ENCODE measurements at regions not wholly inside any gene's neighbourhood (a gene's known extent, or its start where the extent isn't known, plus 50 kb on each side); places are given as distances from the start of the nearest gene placed in this dataset.
"Not testable (repeated sequence)": the region's sequence is repeated elsewhere in the genome, so short reads cannot be mapped to it uniquely, and the experiment has no call there.

GRCh38 chr2:242040681-242041080 lies 171.2 kb downstream of the RTP5 start:
- Histone ChIP-seq H3K36me3 (ENCODE audit: insufficient read depth, low read length) (no peaks in the 10 kb centered on the region), H3K4me3 (ENCODE audit: low read length) (no peak overlapping the region), H3K27me3 (ENCODE audit: insufficient read depth, low read length) (peaks cover 7% of the 10 kb centered on the region)

GRCh38 chr2:242041816-242042215 lies 172.3 kb downstream of the RTP5 start:
- no peak overlapping the region for H3K4me3 ChIP-seq (ENCODE audit: low read length)
- no peaks in the 10 kb centered on the region for H3K36me3 ChIP-seq (ENCODE audit: insufficient read depth, low read length)
- H3K4me1 ChIP-seq (ENCODE audit: insufficient read depth, low read length) = no peaks in the 10 kb centered on the region
- no peak overlapping the region for H2AFZ ChIP-seq (ENCODE audit: low read depth, low read length)
- H3K27me3 ChIP-seq (ENCODE audit: insufficient read depth, low read length) = no peaks in the 10 kb centered on the region
- no peaks in the 10 kb centered on the region for H3K9me3 ChIP-seq (ENCODE audit: low read length)

More at GRCh38 chr2:242040681-242041080, 171.2 kb downstream of the RTP5 start:
- H3K4me1 ChIP-seq (ENCODE audit: insufficient read depth, low read length) = no peaks in the 10 kb centered on the region
- H3K9me3 ChIP-seq (ENCODE audit: low read length) = no peaks in the 10 kb centered on the region
- no peak overlapping the region for H2AFZ ChIP-seq (ENCODE audit: low read depth, low read length)

GRCh38 chr2:242043538-242044312 lies 174.2 kb downstream of the RTP5 start:
- Histone ChIP-seq H3K4me1 (ENCODE audit: insufficient read depth, low read length) (no peaks in the 10 kb centered on the region), H3K9me3 (ENCODE audit: low read length) (no peaks in the 10 kb centered on the region), H2AFZ (ENCODE audit: low read depth, low read length) (no peak overlapping the region), H3K36me3 (ENCODE audit: insufficient read depth, low read length) (no peaks in the 10 kb centered on the region), H3K27me3 (ENCODE audit: insufficient read depth, low read length) (no peaks in the 10 kb centered on the region), H3K4me3 (ENCODE audit: low read length) (no peak overlapping the region)

- no peaks in the 10 kb centered on the region for H3K9me3 ChIP-seq (ENCODE audit: low read length)
- H3K4me1 ChIP-seq (ENCODE audit: insufficient read depth, low read length) = no peaks in the 10 kb centered on the region
- no peak overlapping the region for H3K4me3 ChIP-seq (ENCODE audit: low read length)
- no peaks in the 10 kb centered on the region for H3K36me3 ChIP-seq (ENCODE audit: insufficient read depth, low read length)
- H2AFZ ChIP-seq (ENCODE audit: low read depth, low read length) = no peak overlapping the region
- no peaks in the 10 kb centered on the region for H3K27me3 ChIP-seq (ENCODE audit: insufficient read depth, low read length)
Measured at GRCh38 chr2:242044313-242044590, 174.7 kb downstream of the RTP5 start.

- not testable (repeated sequence) for H3K4me1 ChIP-seq (ENCODE audit: insufficient read depth, low read length); H3K27me3 ChIP-seq (ENCODE audit: insufficient read depth, low read length); H3K4me3 ChIP-seq (ENCODE audit: low read length); H2AFZ ChIP-seq (ENCODE audit: low read depth, low read length); H3K36me3 ChIP-seq (ENCODE audit: insufficient read depth, low read length); H3K9me3 ChIP-seq (ENCODE audit: low read length)
Measured at GRCh38 chr2:242045596-242046144, 176.1 kb downstream of the RTP5 start.

GRCh38 chr2:242046206-242046826 lies 176.8 kb downstream of the RTP5 start:
- Histone ChIP-seq H3K36me3 (ENCODE audit: insufficient read depth, low read length) (no peaks in the 10 kb centered on the region), H3K4me1 (ENCODE audit: insufficient read depth, low read length) (no peaks in the 10 kb centered on the region), H3K27me3 (ENCODE audit: insufficient read depth, low read length) (no peaks in the 10 kb centered on the region), H2AFZ (ENCODE audit: low read depth, low read length) (no peak overlapping the region), H3K4me3 (ENCODE audit: low read length) (no peak overlapping the region), H3K9me3 (ENCODE audit: low read length) (no peaks in the 10 kb centered on the region)

- Histone ChIP-seq H3K4me3 (ENCODE audit: low read length) (no peak overlapping the region), H3K9me3 (ENCODE audit: low read length) (no peaks in the 10 kb centered on the region), H3K4me1 (ENCODE audit: insufficient read depth, low read length) (no peaks in the 10 kb centered on the region), H2AFZ (ENCODE audit: low read depth, low read length) (no peak overlapping the region), H3K36me3 (ENCODE audit: insufficient read depth, low read length) (no peaks in the 10 kb centered on the region), H3K27me3 (ENCODE audit: insufficient read depth, low read length) (no peaks in the 10 kb centered on the region)
Measured at GRCh38 chr2:242047963-242048362, 178.4 kb downstream of the RTP5 start.

- Histone ChIP-seq H3K4me3 (ENCODE audit: low read length) (no peak overlapping the region), H3K36me3 (ENCODE audit: insufficient read depth, low read length) (no peaks in the 10 kb centered on the region), H3K4me1 (ENCODE audit: insufficient read depth, low read length) (no peaks in the 10 kb centered on the region), H3K9me3 (ENCODE audit: low read length) (no peaks in the 10 kb centered on the region), H3K27me3 (ENCODE audit: insufficient read depth, low read length) (no peaks in the 10 kb centered on the region), H2AFZ (ENCODE audit: low read depth, low read length) (no peak overlapping the region)
Measured at GRCh38 chr2:242048479-242048878, 178.9 kb downstream of the RTP5 start.

- not testable (repeated sequence) for H3K4me1 ChIP-seq (ENCODE audit: insufficient read depth, low read length); H3K36me3 ChIP-seq (ENCODE audit: insufficient read depth, low read length); H3K27me3 ChIP-seq (ENCODE audit: insufficient read depth, low read length); H3K4me3 ChIP-seq (ENCODE audit: low read length); H3K9me3 ChIP-seq (ENCODE audit: low read length); H2AFZ ChIP-seq (ENCODE audit: low read depth, low read length)
Measured at GRCh38 chr2:242049492-242049891, 180.0 kb downstream of the RTP5 start.

GRCh38 chr2:242051463-242051862 lies 181.9 kb downstream of the RTP5 start:
- Histone ChIP-seq H3K9me3 (ENCODE audit: low read length) (no peaks in the 10 kb centered on the region), H3K4me1 (ENCODE audit: insufficient read depth, low read length) (no peaks in the 10 kb centered on the region), H3K27me3 (ENCODE audit: insufficient read depth, low read length) (peaks cover 2% of the 10 kb centered on the region), H3K36me3 (ENCODE audit: insufficient read depth, low read length) (no peaks in the 10 kb centered on the region), H2AFZ (ENCODE audit: low read depth, low read length) (no peak overlapping the region), H3K4me3 (ENCODE audit: low read length) (no peak overlapping the region)

GRCh38 chr2:242052421-242052820 lies 182.9 kb downstream of the RTP5 start:
- H3K27me3 ChIP-seq (ENCODE audit: insufficient read depth, low read length) = peaks cover 8% of the 10 kb centered on the region
- H3K4me1 ChIP-seq (ENCODE audit: insufficient read depth, low read length) = no peaks in the 10 kb centered on the region
- H3K36me3 ChIP-seq (ENCODE audit: insufficient read depth, low read length) = no peaks in the 10 kb centered on the region
- H2AFZ ChIP-seq (ENCODE audit: low read depth, low read length) = no peak overlapping the region
- no peak overlapping the region for H3K4me3 ChIP-seq (ENCODE audit: low read length)
- H3K9me3 ChIP-seq (ENCODE audit: low read length) = no peaks in the 10 kb centered on the region

- Histone ChIP-seq H3K9me3 (ENCODE audit: low read length) (no peaks in the 10 kb centered on the region), H2AFZ (ENCODE audit: low read depth, low read length) (no peak overlapping the region), H3K27me3 (ENCODE audit: insufficient read depth, low read length) (peaks cover 18% of the 10 kb centered on the region), H3K36me3 (ENCODE audit: insufficient read depth, low read length) (no peaks in the 10 kb centered on the region), H3K4me1 (ENCODE audit: insufficient read depth, low read length) (no peaks in the 10 kb centered on the region), H3K4me3 (ENCODE audit: low read length) (no peak overlapping the region)
Measured at GRCh38 chr2:242053921-242054320, 184.4 kb downstream of the RTP5 start.

- H3K27me3 ChIP-seq (ENCODE audit: insufficient read depth, low read length) = peaks cover 18% of the 10 kb centered on the region
- H3K36me3 ChIP-seq (ENCODE audit: insufficient read depth, low read length) = no peaks in the 10 kb centered on the region
- H3K9me3 ChIP-seq (ENCODE audit: low read length) = no peaks in the 10 kb centered on the region
- no peak overlapping the region for H2AFZ ChIP-seq (ENCODE audit: low read depth, low read length)
- no peaks in the 10 kb centered on the region for H3K4me1 ChIP-seq (ENCODE audit: insufficient read depth, low read length)
- H3K4me3 ChIP-seq (ENCODE audit: low read length) = no peak overlapping the region
Measured at GRCh38 chr2:242054406-242054805, 184.9 kb downstream of the RTP5 start.

Measured in neuron (in vitro differentiated cells).